SK-MEL-5 (cell line): ENCODE measurements at regions not wholly inside any gene's neighbourhood (a gene's known extent, or its start where the extent isn't known, plus 50 kb on each side); places are given as distances from the start of the nearest gene placed in this dataset.

Experiments
- DNase-seq: peaks from one replicate; pipeline ENCODE4 v3.0.0-alpha.2; 2016; ENCODE audit warnings: low read depth, low spot score
- in situ Hi-C: cut with HindIII; loops from 2 replicates; pipeline ENCODE4 v1.10.0; 2016; ENCODE audit warnings: low sequenced_read_pairs, high pct_unique_total_duplicates, low pct_unique_long_range_greater_than_20kb

GRCh38 chr14:86543521-86543920 is 1013.6 kb downstream of the FLRT2 start:
- no peak for DNase-seq
- in situ Hi-C loops = no loop called here

- DNase-seq = peak; percentile 42
- in situ Hi-C loops = no loop called here
These were observed 1012.0 kb downstream of the FLRT2 start for GRCh38 chr14:86541972-86542371.

- in situ Hi-C loops = no loop called here
These were observed 1010.8 kb downstream of the FLRT2 start for GRCh38 chr14:86540636-86541247.

GRCh38 chr14:86539361-86540070 is 1009.6 kb downstream of the FLRT2 start:
- DNase-seq = no peak
- in situ Hi-C loops = no loop called here

More at GRCh38 chr14:86540636-86541247, 1010.8 kb downstream of the FLRT2 start:
- no peak for DNase-seq

GRCh38 chr14:86533834-86534233 is 1003.9 kb downstream of the FLRT2 start:
- DNase-seq = no peak
- in situ Hi-C loops = no loop called here

GRCh38 chr14:86532219-86532618 is 1002.3 kb downstream of the FLRT2 start:
- in situ Hi-C loops = no loop called here

GRCh38 chr14:86530457-86530856 is 1000.5 kb downstream of the FLRT2 start:
- DNase-seq = no peak
- in situ Hi-C loops = no loop called here

More at GRCh38 chr14:86532219-86532618, 1002.3 kb downstream of the FLRT2 start:
- no peak for DNase-seq

- no peak for DNase-seq
- in situ Hi-C loops = no loop called here
These were observed 997.4 kb downstream of the FLRT2 start for GRCh38 chr14:86527312-86527711.

- in situ Hi-C loops = no loop called here
- no peak for DNase-seq
These were observed 995.7 kb downstream of the FLRT2 start for GRCh38 chr14:86525673-86526072.

- in situ Hi-C loops = no loop called here
- DNase-seq = no peak
These were observed 991.9 kb downstream of the FLRT2 start for GRCh38 chr14:86521843-86522242.

- in situ Hi-C loops = no loop called here
- DNase-seq = no peak
These were observed 991.2 kb downstream of the FLRT2 start for GRCh38 chr14:86521031-86521730.

GRCh38 chr14:86518298-86518697 is 988.4 kb downstream of the FLRT2 start:
- in situ Hi-C loops = no loop called here
- DNase-seq = no peak

- no peak for DNase-seq
- in situ Hi-C loops = no loop called here
These were observed 985.3 kb downstream of the FLRT2 start for GRCh38 chr14:86515195-86515594.

GRCh38 chr14:86513564-86513963 is 983.6 kb downstream of the FLRT2 start:
- no peak for DNase-seq
- in situ Hi-C loops = no loop called here

- in situ Hi-C loops = no loop called here
- DNase-seq = no peak
These were observed 983.1 kb downstream of the FLRT2 start for GRCh38 chr14:86513056-86513455.

- in situ Hi-C loops = no loop called here
- DNase-seq = peak; percentile 81
These were observed 980.5 kb downstream of the FLRT2 start for GRCh38 chr14:86510491-86510890.

GRCh38 chr14:86505808-86506207 is 975.9 kb downstream of the FLRT2 start:
- in situ Hi-C loops = no loop called here
- no peak for DNase-seq

GRCh38 chr14:86501611-86502010 is 971.7 kb downstream of the FLRT2 start:
- DNase-seq = no peak
- in situ Hi-C loops = no loop called here

- no peak for DNase-seq
- in situ Hi-C loops = no loop called here
These were observed 961.8 kb downstream of the FLRT2 start for GRCh38 chr14:86491743-86492142.
